ENCODE measurements at regions not wholly inside any gene's neighbourhood (a gene's known extent, or its start where the extent isn't known, plus 50 kb on each side); places are given as distances from the start of the nearest gene placed in this dataset.

- peak; percentile 19 for DNase-seq
Measured at GRCh38 chr2:219692521-219692920, 65.1 kb downstream of the SLC4A3 start.

- peak; percentile 9 for DNase-seq
Measured at GRCh38 chr2:219695145-219695709, 67.8 kb downstream of the SLC4A3 start.

GRCh38 chr2:219697811-219698747, 70.6 kb downstream of the SLC4A3 start:
- peak; percentile 7 for DNase-seq

- DNase-seq = peak; percentile 20
Measured at GRCh38 chr2:219698748-219699439, 71.5 kb downstream of the SLC4A3 start.

- no peak for DNase-seq
Measured at GRCh38 chr2:219699440-219699821, 72.0 kb downstream of the SLC4A3 start.

- peak; percentile 72 for DNase-seq
Measured at GRCh38 chr2:219701847-219702634, 74.6 kb downstream of the SLC4A3 start.

GRCh38 chr2:219702796-219703545, 75.5 kb downstream of the SLC4A3 start:
- peak; percentile 44 for DNase-seq

- peak; percentile 11 for DNase-seq
Measured at GRCh38 chr2:219704878-219705277, 77.4 kb downstream of the SLC4A3 start.

GRCh38 chr2:219706823-219707281, 79.4 kb downstream of the SLC4A3 start:
- DNase-seq = peak; percentile 54

- DNase-seq = peak; percentile 15
Measured at GRCh38 chr2:219707496-219708285, 80.3 kb downstream of the SLC4A3 start.

GRCh38 chr2:219709331-219709761, 81.9 kb downstream of the SLC4A3 start:
- peak; percentile 11 for DNase-seq

GRCh38 chr2:219713110-219713509, 85.7 kb downstream of the SLC4A3 start:
- DNase-seq = peak; percentile 37

- DNase-seq = peak; percentile 17
Measured at GRCh38 chr2:219714681-219715400, 87.4 kb downstream of the SLC4A3 start.

GRCh38 chr2:219718066-219718465, 90.6 kb downstream of the SLC4A3 start:
- no peak for DNase-seq

GRCh38 chr2:219719521-219719920, 92.1 kb downstream of the SLC4A3 start:
- DNase-seq = peak; percentile 3

GRCh38 chr2:219720956-219721355, 93.5 kb downstream of the SLC4A3 start:
- peak; percentile 25 for DNase-seq

- DNase-seq = peak; percentile 32
Measured at GRCh38 chr2:219722276-219722879, 94.9 kb downstream of the SLC4A3 start.

- peak; percentile 12 for DNase-seq
Measured at GRCh38 chr2:219723311-219723710, 95.9 kb downstream of the SLC4A3 start.

GRCh38 chr2:219724628-219725027, 97.2 kb downstream of the SLC4A3 start:
- DNase-seq = peak; percentile 47

GRCh38 chr2:219726916-219727315, 99.5 kb downstream of the SLC4A3 start:
- DNase-seq = peak; percentile 51
